Urinary bladder (tissue), 3 donors: ENCODE measurements at regions not wholly inside any gene's neighbourhood (a gene's known extent, or its start where the extent isn't known, plus 50 kb on each side); places are given as distances from the start of the nearest gene placed in this dataset.
"Not testable (repeated sequence)": the region's sequence is repeated elsewhere in the genome, so short reads cannot be mapped to it uniquely, and the experiment has no call there.

Source experiments
- DNase-seq: peaks from one replicate; pipeline ENCODE4 v3.0.0-alpha.2; 2015; ENCODE audit errors: extremely low spot score
- H3K27ac ChIP-seq: one replicate; pipeline ENCODE4 v1.5.1; 2013; ENCODE audit warnings: low read depth, mild to moderate bottlenecking, moderate library complexity
- H3K36me3 ChIP-seq: one replicate; pipeline ENCODE4 v1.6.1; 2013; ENCODE audit warnings: mild to moderate bottlenecking, moderate library complexity; ENCODE audit not compliant: insufficient read depth
- H3K4me1 ChIP-seq: one replicate; pipeline ENCODE4 v1.6.1; 2013; ENCODE audit warnings: mild to moderate bottlenecking, moderate library complexity; ENCODE audit not compliant: insufficient read depth
- H3K4me3 ChIP-seq: one replicate; pipeline ENCODE4 v1.5.1; 2013; ENCODE audit warnings: low read depth, low read length
- WGBS: extraction: QIAGEN DNeasy Blood & Tissue Kit; methylation state at CpG from one replicate; pipeline ENCODE4 v1.1.7; 2013; 5-methylcytosine and 5-hydroxymethylcytosine counted together
- donor health status: healthy with polysubstance abuse.
- donor health status: healthy.

DNA sequence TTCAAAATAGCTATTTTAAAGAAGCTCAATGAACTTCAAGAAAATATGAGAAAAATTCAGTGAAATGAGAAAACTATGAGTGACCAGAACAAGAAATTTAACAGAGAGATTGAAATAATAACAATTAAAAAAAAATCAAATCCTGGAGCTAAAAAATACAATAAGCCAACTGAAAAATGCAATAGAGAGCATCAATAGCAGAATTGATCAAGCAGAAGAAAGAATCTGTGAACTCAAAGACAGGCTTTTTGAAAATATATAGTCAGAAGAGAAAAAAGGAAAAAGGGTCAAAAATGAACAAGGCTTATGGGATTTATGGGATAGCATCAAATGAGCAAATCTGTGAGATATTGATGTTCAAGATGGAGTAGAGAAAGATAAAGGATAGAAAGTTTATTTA is 133.0 kb downstream of the OTUD1 start:
- no peak for DNase-seq
- H3K4me3 ChIP-seq: no peak overlapping the region
- H3K4me1 ChIP-seq: no peaks in the 10 kb centered on the region
- H3K36me3 ChIP-seq: no peaks in the 10 kb centered on the region
- no peak overlapping the region for H3K27ac ChIP-seq

DNA sequence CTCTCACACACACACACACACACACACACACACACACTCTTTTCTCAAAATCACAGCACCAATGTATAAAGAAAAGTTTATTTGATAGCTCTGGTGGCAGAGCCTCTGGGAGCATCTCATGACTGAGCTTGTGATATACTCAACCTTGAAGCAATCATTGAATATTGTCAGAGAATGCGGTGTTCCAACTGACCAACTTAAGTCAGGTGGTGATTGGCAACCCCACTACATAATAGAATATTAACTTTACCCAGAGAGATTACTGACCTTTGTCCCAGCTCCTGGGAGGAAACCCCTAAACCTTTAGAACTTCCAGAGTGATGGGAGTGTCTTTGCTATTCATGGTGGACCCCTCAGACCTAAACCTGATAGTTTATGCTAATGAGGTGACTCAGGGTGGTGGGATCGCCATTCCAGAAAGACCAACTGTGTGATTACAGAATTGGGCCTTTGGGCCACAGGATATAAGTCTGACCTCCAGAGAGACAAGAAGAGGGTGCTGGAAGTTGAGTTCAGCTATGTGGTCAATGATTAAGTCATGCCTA is 143.1 kb downstream of the OTUD1 start:
- Histone ChIP-seq H3K27ac (no peak overlapping the region), H3K4me1 (no peaks in the 10 kb centered on the region), H3K36me3 (no peaks in the 10 kb centered on the region), H3K4me3 (no peak overlapping the region)
- WGBS: 84% methylated on average over 2 of the region's 2 CpGs
- no peak for DNase-seq

DNA sequence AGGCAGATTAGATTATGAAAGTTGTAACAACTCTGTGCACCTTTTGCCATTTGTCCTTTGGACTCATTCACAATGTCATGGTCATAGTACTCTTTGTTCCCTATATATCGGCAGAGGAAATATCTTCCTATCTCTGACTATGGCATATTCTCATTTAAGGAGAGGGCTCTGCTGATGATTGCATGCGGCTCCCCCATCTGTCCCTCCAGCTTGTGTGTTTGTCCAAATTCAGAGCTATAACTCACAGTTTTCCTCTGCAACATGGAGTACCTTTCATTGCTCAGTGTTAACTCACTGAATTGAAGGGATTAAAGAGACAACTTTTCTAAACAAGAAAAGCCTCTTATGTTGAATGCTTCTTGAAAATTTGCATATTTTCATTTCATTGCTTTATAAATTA is 145.5 kb downstream of the OTUD1 start:
- WGBS: 96% methylated on average over 2 of the region's 2 CpGs
- no peaks in the 10 kb centered on the region for H3K4me1 ChIP-seq
- H3K27ac ChIP-seq: no peak overlapping the region
- no peaks in the 10 kb centered on the region for H3K36me3 ChIP-seq
- no peak overlapping the region for H3K4me3 ChIP-seq
- DNase-seq: no peak

DNA sequence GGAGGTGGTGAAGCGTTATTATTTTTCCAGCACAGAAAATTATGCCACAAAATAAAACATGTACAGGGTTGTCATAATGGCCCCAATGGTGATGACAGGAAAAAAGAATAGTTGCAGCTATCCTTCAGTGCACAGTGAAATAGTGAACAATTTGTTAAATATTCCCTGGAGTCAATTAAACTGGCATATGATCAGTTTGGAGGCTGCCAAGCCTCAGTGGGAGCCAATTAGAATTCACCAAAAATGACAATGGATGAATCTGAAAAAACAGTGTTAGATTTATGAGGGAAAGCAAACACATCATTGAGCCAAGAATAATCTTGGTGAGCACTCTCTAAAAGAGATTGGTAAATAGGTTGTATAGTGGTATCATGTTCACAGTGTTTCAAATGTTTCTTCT is 146.3 kb downstream of the OTUD1 start:
- Histone ChIP-seq H3K4me3 (no peak overlapping the region), H3K4me1 (no peaks in the 10 kb centered on the region), H3K36me3 (no peaks in the 10 kb centered on the region), H3K27ac (no peak overlapping the region)
- WGBS: 94% methylated on average over 1 of the region's 1 CpG
- no peak for DNase-seq

DNA sequence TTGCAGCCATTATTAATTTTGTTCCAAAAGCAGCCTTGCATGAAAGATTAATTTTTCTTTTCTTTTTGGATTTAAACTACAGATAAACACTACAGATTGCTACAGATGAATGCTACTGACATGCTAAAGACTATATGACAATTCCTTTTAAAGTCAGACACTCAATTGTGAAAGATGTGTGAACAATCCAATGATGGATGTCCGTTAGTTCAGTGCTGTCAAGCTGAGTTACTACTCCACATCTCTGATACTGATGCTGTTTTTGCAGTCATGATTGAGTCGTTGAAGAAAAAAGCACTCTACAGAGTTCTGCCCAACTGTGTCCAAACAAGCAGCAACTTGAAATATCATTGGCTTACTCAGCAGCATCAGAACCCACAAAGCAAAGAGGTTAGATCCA is 146.8 kb downstream of the OTUD1 start:
- no peak for DNase-seq
- WGBS: 58% methylated on average over 2 of the region's 2 CpGs
- Histone ChIP-seq H3K36me3 (no peaks in the 10 kb centered on the region), H3K27ac (no peak overlapping the region), H3K4me1 (no peaks in the 10 kb centered on the region), H3K4me3 (no peak overlapping the region)

DNA sequence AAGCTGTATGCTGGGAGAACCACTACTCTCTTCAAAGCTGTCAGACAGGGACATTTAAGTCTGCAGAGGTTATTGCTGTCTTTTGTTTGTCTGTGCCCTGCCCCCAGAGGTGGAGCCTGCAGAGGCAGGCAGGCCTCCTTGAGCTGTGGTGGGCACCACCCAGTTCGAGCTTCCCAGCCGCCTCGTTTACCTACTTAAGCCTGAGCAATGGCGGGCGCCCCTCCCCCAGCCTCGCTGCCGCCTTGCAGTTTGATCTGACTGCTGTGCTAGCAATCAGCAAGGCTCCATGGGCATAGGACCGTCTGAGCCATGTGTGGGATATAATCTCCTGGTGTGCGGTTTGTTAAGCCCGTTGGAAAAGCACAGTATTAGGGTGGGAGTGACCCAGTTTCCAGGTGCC is 156.4 kb downstream of the OTUD1 start:
- H3K27ac ChIP-seq, H3K36me3 ChIP-seq, DNase-seq, H3K4me3 ChIP-seq, H3K4me1 ChIP-seq: not testable (repeated sequence)
- 91% methylated on average over 10 of the region's 10 CpGs for WGBS

DNA sequence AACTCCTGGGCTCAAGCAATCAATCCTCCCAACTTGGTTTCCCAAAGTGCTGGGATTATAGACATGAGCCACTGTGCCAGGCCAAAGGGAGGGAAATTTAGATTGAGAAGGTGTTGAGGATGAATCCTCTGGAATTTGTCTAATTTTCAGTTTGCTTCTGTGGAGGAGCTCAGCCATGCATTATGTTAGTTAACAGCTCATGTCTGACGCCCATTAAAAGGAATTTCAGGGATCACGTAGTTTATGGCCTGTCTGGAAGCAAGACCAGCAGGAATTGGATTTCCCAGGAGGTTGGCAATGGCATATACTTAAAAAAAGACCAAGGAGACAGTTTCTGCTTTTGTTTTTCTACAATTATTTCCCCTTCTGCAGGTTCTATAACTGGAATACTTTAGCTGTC is 165.7 kb downstream of the OTUD1 start:
- WGBS: 32% methylated on average over 2 of the region's 2 CpGs
- no peak for DNase-seq
- no peaks in the 10 kb centered on the region for H3K36me3 ChIP-seq
- no peak overlapping the region for H3K27ac ChIP-seq
- H3K4me3 ChIP-seq: no peak overlapping the region
- H3K4me1 ChIP-seq: no peaks in the 10 kb centered on the region

DNA sequence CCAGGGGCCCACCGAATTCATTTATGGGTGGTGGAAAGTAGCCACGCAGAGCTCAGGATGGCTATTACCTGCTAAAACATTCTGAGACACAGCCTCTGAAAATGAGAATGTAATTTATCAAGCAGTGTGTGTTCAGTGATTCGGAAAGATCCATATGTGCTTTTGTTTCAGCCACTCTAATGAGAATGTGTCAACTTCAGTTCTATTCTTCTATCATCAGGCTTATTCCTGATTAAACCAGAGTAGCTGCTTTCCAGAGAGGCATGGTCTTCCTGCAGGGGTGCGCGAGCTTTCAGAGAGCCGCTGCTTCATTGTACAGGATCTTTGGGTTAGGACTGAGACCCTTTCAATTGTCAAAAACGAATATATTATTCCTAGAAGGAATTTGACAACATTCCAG is 167.6 kb downstream of the OTUD1 start:
- no peaks in the 10 kb centered on the region for H3K36me3 ChIP-seq
- no peak overlapping the region for H3K27ac ChIP-seq
- no peaks in the 10 kb centered on the region for H3K4me1 ChIP-seq
- H3K4me3 ChIP-seq: no peak overlapping the region
- WGBS: 76% methylated on average over 7 of the region's 7 CpGs
- DNase-seq: no peak

DNA sequence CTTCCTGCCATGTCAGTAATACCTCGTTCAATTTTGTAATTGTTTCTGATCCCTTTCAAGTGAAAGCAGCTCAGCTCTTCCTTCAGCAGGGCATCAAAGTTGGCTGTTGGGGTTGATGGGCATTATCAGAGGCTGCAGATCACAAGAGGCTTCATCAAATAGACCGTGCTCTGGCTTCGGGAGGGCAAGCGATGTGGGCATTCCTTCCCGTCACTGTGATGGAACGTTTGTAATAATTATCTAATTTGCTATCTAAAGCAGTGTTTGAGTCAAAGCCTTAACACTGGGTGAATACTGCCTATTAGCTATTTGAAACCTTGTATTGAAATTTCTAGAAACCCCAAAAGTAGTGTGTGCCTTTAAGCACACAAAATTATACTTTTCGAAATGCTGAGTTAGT is 170.1 kb downstream of the OTUD1 start:
- DNase-seq: no peak
- WGBS: 52% methylated on average over 7 of the region's 7 CpGs
- no peaks in the 10 kb centered on the region for H3K36me3 ChIP-seq
- no peak overlapping the region for H3K4me3 ChIP-seq
- H3K27ac ChIP-seq: no peak overlapping the region
- H3K4me1 ChIP-seq: no peaks in the 10 kb centered on the region

DNA sequence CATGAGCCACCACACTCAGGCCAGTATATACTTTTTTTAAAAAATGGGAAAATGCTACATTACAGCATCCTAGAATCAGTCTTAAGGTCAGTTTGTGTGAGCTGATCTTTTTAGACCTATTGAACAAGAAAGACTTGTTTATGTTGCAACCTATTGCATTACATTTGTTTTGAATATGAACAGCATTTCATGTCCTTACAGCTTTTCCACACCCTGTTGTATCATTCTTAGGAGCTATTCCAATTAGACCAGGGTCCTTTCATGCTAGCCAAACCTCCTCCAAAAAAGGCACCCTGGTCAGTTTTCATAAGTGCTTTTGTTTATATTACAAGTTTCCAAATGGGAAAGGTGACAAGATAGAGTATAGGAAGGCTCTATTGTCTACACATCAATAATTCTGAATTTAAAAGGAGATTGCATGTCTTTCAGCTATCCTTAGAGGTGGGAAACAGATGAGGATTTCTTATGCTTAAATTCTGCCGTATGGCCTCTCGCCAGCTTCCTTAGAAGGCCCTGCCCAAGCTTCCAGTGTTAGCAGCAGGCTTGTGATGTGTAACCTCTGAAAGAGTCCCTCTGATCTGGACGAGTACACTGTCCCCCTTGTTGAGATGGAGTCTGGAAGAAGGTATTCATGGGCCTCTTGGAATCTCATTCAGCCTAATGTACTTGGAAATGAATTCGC is 171.9 kb downstream of the OTUD1 start:
- 48% methylated on average over 4 of the region's 4 CpGs for WGBS
- Histone ChIP-seq H3K36me3 (no peaks in the 10 kb centered on the region), H3K4me1 (no peaks in the 10 kb centered on the region), H3K27ac (no peak overlapping the region), H3K4me3 (no peak overlapping the region)
- no peak for DNase-seq

DNA sequence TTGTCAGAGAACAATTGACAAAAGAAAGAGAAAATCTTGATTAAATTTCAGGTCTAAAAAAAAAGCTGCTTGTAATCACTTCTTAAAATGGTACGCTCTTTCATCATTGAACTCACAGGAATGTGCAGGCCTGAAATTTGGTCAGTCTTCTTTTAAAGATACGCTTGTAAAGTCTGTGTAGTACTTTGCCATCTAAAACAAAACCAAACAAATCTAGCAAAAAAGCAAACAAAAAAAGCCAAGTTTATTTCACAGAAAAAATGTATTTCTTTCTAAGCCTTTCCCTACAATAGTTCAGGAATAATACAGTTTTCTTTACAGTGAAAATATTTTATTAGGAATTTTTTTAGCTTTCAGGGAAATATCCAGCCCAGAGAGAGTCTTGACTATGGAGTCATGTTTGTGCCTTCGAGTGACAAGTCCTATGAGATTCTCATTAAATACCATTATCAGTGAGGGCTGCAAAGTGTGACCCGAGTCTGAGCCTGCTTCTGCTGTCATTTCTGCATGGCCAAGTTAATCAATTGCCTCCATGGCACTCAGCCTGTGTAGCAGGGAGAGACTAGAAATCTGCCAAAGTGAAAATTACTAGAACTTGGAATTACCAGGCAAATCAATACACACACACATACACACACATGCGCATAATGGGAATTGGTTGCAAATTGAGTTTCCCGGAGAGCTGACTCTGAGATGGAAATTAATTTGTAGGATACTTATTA is 172.6 kb downstream of the OTUD1 start:
- no peak overlapping the region for H3K27ac ChIP-seq
- no peak for DNase-seq
- H3K4me3 ChIP-seq: no peak overlapping the region
- WGBS: 69% methylated on average over 6 of the region's 6 CpGs
- no peaks in the 10 kb centered on the region for H3K36me3 ChIP-seq
- H3K4me1 ChIP-seq: no peaks in the 10 kb centered on the region

DNA sequence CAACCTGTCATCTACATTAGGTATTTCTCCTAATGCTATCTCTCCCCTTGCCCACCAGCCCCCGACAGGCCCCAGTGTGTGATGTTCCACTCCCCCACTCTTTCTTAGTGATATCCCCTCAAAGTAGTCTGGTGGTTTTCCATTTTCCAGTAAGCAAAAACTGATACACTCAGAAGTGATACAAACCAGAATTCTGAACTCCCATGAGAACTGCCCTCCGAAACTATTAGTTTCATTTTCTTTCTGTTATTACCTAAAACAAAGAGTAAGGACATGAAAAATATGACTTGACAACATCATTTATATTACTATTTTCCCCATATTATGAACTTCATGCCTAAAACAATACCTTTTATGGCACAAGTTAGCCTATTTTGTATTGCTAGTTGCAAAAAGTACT is 175.0 kb downstream of the OTUD1 start:
- 92% methylated on average over 2 of the region's 2 CpGs for WGBS
- Histone ChIP-seq H3K4me1 (no peaks in the 10 kb centered on the region), H3K27ac (no peak overlapping the region), H3K4me3 (no peak overlapping the region), H3K36me3 (no peaks in the 10 kb centered on the region)
- no peak for DNase-seq

DNA sequence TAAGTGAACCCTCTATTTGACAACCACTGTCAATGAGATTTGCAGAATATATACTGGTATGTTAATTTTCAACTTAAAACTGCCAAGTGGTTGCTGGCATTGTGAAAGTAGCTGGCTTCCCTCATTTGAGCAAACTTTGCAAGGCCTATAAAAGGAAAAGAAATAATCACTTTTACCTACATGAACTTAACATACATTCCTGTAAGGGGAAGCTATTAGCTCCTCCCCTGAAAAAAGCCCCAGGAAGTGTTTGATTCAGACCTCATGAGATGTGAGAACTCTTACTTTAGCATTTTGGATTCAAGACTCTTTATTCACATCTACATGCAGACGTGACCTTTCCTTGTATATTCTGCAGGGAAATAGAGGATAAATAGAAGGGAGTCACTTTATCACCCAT is 175.6 kb downstream of the OTUD1 start:
- H3K36me3 ChIP-seq: no peaks in the 10 kb centered on the region
- WGBS: 78% methylated on average over 1 of the region's 1 CpG

DNA sequence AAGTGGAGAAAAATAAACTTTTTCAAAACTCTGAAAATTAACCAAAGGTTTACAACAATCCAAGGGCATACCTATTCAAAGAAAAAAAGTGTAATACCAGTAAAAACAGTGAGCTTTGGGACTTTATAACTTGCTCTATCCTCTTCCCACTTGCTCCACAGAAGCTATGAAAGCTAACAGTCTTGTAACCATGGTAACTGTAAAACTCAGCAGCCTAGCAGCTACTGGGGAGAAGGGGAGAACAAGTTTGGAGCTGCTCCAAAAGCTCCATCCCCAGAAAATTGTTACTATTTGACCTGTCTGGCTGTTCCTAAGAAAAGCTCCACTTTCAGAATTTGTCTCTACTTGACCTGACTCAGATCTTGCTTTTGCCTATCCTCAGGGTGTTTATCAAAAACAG is 191.5 kb downstream of the OTUD1 start:
- Histone ChIP-seq H3K4me1 (no peaks in the 10 kb centered on the region), H3K36me3 (no peaks in the 10 kb centered on the region), H3K27ac (no peak overlapping the region), H3K4me3 (no peak overlapping the region)
- DNase-seq: no peak

More for the DNA sequence above, 175.6 kb downstream of the OTUD1 start:
- no peak overlapping the region for H3K27ac ChIP-seq
- H3K4me1 ChIP-seq: no peaks in the 10 kb centered on the region
- H3K4me3 ChIP-seq: no peak overlapping the region
- no peak for DNase-seq
